HG03095 (cell line): ENCODE measurements at regions not wholly inside any gene's neighbourhood (a gene's known extent, or its start where the extent isn't known, plus 50 kb on each side); places are given as distances from the start of the nearest gene placed in this dataset.

Experiments used
- ATAC-seq: cut with Tn5 transposase; IDR thresholded peaks from one replicate; pipeline ENCODE4 v1.9.1; 2021; ENCODE audit warnings: moderate library complexity; ENCODE audit not compliant: unreplicated experiment

GRCh38 chr6:15780437-15780836 is 117.6 kb upstream of the DTNBP1 start:
- ATAC-seq, result no peak

- ATAC-seq, result no peak
These were observed 116.9 kb upstream of the DTNBP1 start for GRCh38 chr6:15779726-15780125.

- no peak for ATAC-seq
These were observed 113.7 kb upstream of the DTNBP1 start for GRCh38 chr6:15776458-15776980.

- no peak for ATAC-seq
These were observed 112.9 kb upstream of the DTNBP1 start for GRCh38 chr6:15775741-15776140.

GRCh38 chr6:15775076-15775634 is 112.3 kb upstream of the DTNBP1 start:
- ATAC-seq, result no peak

- ATAC-seq, result no peak
These were observed 111.1 kb upstream of the DTNBP1 start for GRCh38 chr6:15773806-15774410.

- peak; percentile 81 for ATAC-seq
These were observed 107.7 kb upstream of the DTNBP1 start for GRCh38 chr6:15770347-15771143.

- ATAC-seq, result no peak
These were observed 106.7 kb upstream of the DTNBP1 start for GRCh38 chr6:15769511-15770018.

- no peak for ATAC-seq
These were observed 106.2 kb upstream of the DTNBP1 start for GRCh38 chr6:15768999-15769398.

GRCh38 chr6:15763837-15764236 is 101.0 kb upstream of the DTNBP1 start:
- no peak for ATAC-seq

GRCh38 chr6:15763364-15763763 is 100.5 kb upstream of the DTNBP1 start:
- no peak for ATAC-seq

- ATAC-seq, result no peak
These were observed 98.2 kb upstream of the DTNBP1 start for GRCh38 chr6:15761045-15761502.

GRCh38 chr6:15758631-15759215 is 95.9 kb upstream of the DTNBP1 start:
- ATAC-seq, result no peak

GRCh38 chr6:15755526-15755925 is 92.7 kb upstream of the DTNBP1 start:
- ATAC-seq, result no peak

GRCh38 chr6:15754706-15755079 is 91.9 kb upstream of the DTNBP1 start:
- no peak for ATAC-seq

GRCh38 chr6:15754035-15754705 is 91.3 kb upstream of the DTNBP1 start:
- no peak for ATAC-seq

- ATAC-seq, result no peak
These were observed 90.0 kb upstream of the DTNBP1 start for GRCh38 chr6:15752820-15753219.

- no peak for ATAC-seq
These were observed 89.0 kb upstream of the DTNBP1 start for GRCh38 chr6:15751721-15752350.

GRCh38 chr6:15748341-15748740 is 85.5 kb upstream of the DTNBP1 start:
- ATAC-seq, result no peak

- no peak for ATAC-seq
These were observed 84.6 kb upstream of the DTNBP1 start for GRCh38 chr6:15747354-15747883.
